PC-9 (cell line): ENCODE measurements at regions not wholly inside any gene's neighbourhood (a gene's known extent, or its start where the extent isn't known, plus 50 kb on each side); places are given as distances from the start of the nearest gene placed in this dataset.

Experiments used
- CTCF ChIP-seq: fragments of 200-600 bp; sonication (generic); conservative IDR thresholded peaks from 2 replicates; pipeline ENCODE4 v1.6.1; 2017; ENCODE audit warnings: mixed run types, antibody characterized with exemption, mild to moderate bottlenecking, moderate library complexity
- EZH2 ChIP-seq: fragments of 200-600 bp; sonication (generic); IDR thresholded peaks from 2 replicates; pipeline ENCODE4 v1.8.0; 2017; ENCODE audit warnings: antibody characterized with exemption, low read depth

- no peak for TF ChIP-seq CTCF
- TF ChIP-seq EZH2 = no peak
Measured at GRCh38 chr6:4612636-4613171, 163.5 kb upstream of the CDYL start.
